HG03097 (cell line): ENCODE measurements at regions not wholly inside any gene's neighbourhood (a gene's known extent, or its start where the extent isn't known, plus 50 kb on each side); places are given as distances from the start of the nearest gene placed in this dataset.
"Not testable (repeated sequence)": the region's sequence is repeated elsewhere in the genome, so short reads cannot be mapped to it uniquely, and the experiment has no call there.

Experiments
- ATAC-seq: cut with Tn5 transposase; IDR thresholded peaks from one replicate; pipeline ENCODE4 v1.9.1; 2021; ENCODE audit not compliant: unreplicated experiment, low FRiP score

DNA sequence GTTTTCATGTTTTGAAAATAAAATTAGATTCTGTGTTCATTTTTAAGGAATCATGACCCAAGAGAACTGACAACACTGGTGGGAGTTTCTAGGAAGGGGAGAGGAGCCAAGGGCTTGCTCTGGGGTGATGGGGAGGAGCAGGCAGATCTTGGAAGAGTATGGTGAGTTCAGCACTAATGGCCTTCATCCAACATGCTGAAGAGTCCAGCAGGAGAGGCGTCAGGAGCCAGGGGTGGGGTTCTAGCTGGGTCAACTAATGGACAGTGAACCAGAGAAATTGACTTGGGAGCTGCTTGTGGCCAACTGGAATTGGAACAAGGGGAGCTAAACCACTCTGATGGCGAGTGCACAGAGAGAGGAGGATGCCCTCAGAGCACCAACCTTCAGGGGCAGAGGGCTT, 107.1 kb downstream of the MRPL14 start:
- no peak for ATAC-seq

DNA sequence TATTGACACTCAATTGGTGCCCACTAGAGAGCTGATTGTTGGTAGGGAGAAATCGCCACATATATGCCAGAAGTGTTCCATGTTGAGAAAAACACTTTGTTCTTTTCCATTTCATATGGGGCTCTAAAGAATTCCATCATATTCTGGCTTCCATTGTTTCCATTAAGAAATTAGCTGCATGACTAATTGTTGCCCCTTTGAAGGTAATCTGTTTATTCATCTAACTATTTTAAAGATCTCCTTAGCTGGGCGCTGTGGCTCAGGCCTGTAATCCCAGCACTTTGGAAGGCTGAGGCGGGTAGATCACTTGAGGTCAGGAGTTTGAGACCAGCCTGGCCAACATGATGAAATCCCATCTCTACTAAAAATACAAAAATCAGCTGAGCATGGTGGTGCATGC, 109.9 kb downstream of the MRPL14 start:
- not testable (repeated sequence) for ATAC-seq

DNA sequence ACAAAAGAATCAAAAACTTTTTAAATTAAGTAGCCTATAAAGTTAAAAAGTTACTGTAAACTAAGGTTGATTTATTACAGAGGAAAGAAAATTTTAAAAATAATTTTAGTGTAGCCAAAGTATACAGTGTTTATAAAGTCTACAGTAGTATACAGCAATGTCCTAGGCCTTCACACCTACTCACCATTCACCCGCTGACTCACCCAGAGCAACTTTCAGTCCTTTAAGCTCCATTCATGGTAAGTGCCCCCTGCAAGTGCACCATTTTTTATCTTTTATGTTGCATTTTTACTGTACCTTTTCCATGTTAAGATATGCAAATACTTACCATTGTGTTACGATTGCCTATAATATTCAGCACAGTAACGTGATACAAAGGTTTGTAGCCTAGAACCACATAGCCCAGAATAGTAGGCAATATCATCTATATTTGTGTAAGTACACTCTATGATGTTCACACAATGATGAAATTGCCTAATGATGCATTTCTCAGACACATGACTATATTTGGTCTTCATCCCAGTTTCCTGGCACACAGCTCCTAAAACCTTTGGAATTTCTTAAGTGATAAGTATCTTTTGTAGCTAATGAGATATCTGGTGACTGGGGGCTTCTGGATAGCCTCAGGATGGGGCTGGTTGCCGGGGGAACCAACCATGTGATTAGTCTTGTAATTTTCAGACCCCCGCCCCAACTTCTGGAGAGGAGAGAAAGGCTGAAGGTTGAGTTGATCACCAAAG, 111.0 kb downstream of the MRPL14 start:
- no peak for ATAC-seq

GRCh38 chr6:44012078-44012493, 115.2 kb downstream of the MRPL14 start:
- no peak for ATAC-seq

DNA sequence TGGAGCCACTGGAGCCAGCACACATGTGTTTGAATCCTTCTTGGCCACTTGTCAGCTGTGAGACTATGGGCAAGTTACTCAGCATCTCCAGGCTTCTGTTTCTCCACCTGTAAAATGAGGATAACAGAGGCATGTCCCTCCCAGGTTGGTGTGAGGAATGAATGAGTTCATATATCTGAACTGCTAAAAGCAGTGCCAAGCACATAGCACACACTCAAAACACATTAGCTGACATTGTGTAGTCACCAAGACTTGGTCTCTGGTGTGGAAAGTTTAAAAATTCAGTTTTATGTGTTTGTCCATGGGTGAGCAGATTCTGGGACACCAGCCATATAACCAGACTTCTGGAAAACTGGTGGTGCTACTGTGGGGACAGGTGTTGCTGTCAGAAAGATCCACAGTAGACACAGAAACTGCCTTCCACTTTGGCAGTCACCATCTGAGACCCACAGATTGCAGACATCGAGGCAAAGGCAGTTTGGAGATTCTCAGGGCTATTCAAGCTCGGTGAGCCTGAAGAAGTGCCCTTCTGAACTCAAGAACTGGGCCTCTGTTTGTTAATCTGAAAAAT, 115.8 kb downstream of the MRPL14 start:
- ATAC-seq: no peak

DNA sequence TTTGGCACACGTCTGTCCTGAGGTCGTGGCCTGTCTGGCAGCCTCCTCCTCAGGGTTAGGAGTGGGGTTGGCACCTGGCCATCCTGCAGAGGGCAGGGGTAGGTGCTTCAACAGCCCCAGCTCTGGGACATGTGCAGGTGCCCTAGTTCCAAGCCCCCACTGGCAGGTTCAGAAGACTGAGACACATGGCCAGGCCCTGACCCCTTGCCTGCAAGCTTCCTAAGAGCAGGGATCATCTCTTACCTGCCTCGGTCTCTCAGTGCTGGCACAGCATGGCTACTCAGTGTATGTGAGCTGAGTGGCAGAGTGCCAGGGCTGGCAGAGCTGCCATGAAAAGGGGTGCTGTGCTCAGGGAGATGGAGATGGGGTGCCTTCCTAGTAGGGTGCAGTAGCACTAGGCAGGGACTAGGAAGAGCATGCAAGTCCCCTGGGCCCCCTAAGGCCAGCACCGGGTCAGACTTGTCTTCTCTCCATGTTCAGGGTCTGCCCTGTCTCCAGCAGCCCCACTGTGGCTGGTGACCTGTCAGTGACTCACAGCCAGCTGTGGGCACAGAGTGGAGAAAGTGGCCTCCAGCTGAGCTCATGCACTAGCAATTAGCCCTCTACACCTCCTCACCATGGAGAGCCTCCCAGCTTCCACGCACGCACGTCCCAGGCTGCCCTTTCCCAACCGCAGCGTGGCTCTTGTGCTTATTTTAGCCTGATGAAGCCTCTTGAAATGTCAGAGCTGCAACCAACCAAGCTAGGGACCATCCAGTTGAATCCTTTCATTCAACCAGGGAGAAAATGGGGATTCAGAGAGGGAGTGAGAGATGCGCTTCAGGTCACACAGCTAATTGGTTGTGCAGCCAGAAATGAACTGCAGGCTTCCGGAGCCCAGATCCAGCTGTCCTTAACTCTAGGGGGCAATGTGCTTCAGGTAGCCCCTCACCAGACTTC, 116.6 kb downstream of the MRPL14 start:
- ATAC-seq: no peak

- ATAC-seq: no peak
These were observed 117.6 kb downstream of the MRPL14 start for GRCh38 chr6:44009425-44010321.

DNA sequence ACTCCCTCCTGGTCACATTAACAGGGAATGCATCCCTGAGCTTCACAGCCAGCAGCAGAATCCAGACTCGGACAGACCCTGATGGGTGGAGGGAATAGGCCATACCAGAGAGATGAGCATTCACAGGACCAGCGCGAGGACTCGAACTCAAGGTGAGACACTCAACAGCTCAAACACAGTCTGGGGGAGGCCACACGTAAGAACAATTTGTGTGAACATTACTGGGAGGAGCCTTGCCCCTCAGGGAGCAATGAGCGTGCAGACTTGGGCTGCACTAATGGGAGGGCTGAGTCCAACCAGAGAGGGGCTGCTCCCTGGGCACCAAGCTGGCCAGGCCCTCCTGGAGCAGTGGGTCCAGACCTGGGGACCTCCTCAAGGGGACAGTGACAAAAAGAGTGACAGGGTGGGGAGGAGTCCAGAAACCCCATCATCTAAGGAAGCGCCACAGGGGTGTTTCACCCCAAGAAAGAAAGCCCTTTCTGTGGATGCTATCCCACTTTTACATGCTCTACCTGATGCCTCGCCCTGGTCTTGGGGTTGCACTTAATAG, 118.4 kb downstream of the MRPL14 start:
- no peak for ATAC-seq

- ATAC-seq: no peak
These were observed 119.2 kb downstream of the MRPL14 start for GRCh38 chr6:44007818-44008621.

- ATAC-seq: no peak
These were observed 120.4 kb downstream of the MRPL14 start for GRCh38 chr6:44006872-44007303.

DNA sequence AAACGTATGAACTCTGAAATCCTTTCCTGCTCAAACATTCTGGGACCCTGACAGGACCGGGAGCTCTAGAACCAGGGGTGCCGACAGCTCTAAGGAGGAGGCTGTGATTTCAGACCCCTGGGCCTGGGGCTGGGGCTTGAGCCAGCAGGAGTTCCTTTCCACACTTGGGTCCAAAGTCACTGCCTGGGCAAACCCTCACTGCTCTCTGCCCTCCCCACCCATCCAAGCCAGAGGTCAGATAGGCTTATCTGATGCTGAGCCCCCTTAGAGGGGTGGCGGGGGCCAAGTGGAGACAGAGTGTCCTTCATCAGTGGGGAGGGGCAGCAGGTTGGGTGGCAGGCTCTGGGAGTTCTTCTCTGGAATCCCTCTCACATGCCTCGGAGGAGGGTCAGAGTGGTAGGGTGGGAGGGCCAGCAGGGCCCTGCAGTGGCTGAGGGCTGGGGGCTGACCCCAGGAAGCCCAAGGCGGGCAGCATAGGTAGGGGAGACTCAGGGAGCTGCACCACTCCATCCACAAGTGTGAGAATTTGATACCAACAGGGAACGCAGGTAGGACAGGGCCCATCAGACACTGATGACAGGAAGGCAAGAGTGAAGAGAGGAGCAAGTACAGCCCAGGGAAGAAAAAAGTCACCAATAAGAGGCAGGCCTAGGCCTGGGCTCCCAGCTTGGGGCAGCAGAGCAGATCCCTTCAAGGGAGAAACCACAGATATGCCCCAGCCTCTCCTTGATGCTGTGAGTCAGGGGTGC, 121.0 kb downstream of the MRPL14 start:
- ATAC-seq: no peak

DNA sequence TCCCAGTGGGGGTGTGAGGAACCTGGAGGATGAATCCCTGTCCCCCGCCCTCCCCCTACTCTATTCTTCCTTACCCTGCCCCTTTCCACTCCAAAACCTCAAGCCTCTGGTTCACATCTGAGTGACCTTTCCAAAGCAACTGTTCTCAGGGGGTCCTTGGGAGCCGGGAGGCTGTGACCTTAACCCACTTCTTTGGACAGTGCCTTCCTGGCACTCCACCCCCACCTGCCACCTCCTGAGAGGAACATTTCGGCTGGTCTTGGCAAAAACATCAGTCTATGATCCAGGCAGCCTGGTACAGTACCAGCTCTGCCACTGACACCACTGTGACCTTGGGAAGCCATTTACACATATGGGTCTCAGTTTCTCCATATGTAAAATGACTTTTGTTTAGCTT, 121.7 kb downstream of the MRPL14 start:
- ATAC-seq: no peak

DNA sequence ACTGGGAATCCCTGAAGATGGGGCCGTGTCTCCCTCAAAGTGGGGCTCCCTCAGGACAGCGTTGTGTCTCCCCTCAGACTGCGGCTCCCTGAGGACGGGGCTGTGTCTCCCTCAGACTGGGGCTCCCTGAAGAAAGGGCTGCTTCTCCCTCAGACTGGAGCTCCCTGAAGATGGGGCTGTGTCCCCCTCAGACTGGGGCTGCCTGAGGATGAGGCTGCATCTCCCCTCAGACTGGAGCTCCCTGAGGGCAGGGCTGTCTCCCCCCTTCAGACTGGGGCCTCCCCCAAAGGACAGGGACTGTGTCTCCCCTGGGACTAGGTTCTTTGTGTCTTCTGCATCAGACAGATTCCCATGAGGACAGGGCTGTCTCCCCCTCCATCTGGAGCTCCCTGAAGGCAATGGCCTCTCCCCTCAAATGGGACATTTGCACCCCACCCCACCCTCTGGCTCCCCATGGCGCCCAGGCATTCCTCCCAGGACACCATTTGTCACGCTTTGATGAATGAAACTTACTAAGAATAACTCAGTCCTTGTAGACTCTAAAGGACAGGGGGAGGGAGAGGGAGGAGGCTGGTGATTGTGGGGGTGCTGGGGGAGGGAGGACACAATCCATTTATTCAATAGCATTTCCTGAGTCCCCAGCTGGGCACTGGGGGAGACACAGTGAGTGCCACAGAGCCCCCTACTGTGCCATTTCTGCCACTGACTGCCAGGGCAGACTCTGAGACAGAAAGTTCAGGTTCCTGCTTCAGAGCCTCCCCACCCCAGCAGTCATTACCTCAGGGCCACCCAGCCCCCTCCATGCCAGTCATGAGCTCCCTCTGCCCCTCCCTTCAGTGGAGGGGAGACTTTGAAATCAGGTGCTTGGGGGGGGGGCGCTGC, 122.4 kb downstream of the MRPL14 start:
- no peak for ATAC-seq

DNA sequence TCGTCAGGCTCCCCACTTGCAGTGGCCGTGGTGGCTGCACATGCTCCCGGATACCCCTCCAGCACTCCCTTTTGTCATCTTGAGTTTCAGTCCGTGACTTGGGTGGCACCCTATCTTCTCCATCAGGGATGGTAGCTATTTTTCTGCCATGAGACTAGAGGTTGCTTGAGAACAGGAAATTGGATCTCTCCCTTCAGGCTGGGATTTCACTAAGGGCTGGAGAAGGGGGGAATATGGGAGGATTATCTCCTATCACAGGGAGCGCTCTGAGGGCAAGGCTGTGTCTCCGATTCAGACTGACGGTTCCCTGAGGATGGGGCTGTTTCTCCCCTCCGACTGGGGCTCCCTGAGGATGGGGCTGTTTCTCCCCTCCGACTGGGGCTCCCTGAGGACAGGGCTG, 123.1 kb downstream of the MRPL14 start:
- ATAC-seq: no peak

GRCh38 chr6:44003345-44004061, 123.7 kb downstream of the MRPL14 start:
- ATAC-seq: no peak

- no peak for ATAC-seq
These were observed 124.5 kb downstream of the MRPL14 start for GRCh38 chr6:44002593-44003344.
